Natural killer cell (primary cell): ENCODE measurements at regions not wholly inside any gene's neighbourhood (a gene's known extent, or its start where the extent isn't known, plus 50 kb on each side); places are given as distances from the start of the nearest gene placed in this dataset.

Source experiments
- ATAC-seq, 3 donors: fragments of 150-1000 bp in 2 of 3; fragments of 200-7000 bp in 1 of 3; cut with Tn5 transposase; 1 replicate in 1 of 3; 2 replicates in 2 of 3; pipeline ENCODE4 v1.10.0; 2021; ENCODE audit warnings: mild to moderate bottlenecking in 2 of 3, moderate library complexity in 2 of 3
- DNase-seq, 2 donors: peaks; one replicate each; pipeline versions ENCODE4 v3.0.0 to v3.0.0-alpha.2; 2013 to 2021; ENCODE audit warnings: mixed read lengths in 1 of 2
- H3K27ac ChIP-seq: one replicate; pipeline ENCODE4 v1.5.1; 2013; ENCODE audit warnings: mild to moderate bottlenecking, low read length
- H3K27me3 ChIP-seq: one replicate; pipeline ENCODE4 v1.6.1; 2013; ENCODE audit warnings: low read length; ENCODE audit not compliant: control insufficient read depth, insufficient read depth
- H3K36me3 ChIP-seq: one replicate; pipeline ENCODE4 v1.6.1; 2013; ENCODE audit warnings: low read length; ENCODE audit not compliant: control insufficient read depth, insufficient read depth
- H3K4me1 ChIP-seq: one replicate; pipeline ENCODE4 v1.6.1; 2013; ENCODE audit warnings: low read length; ENCODE audit not compliant: control insufficient read depth, insufficient read depth
- H3K4me3 ChIP-seq: one replicate; pipeline ENCODE4 v1.5.1; 2013; ENCODE audit warnings: low read length
- H3K9me3 ChIP-seq: one replicate; pipeline ENCODE4 v1.6.1; 2013; ENCODE audit warnings: low read length; ENCODE audit not compliant: control insufficient read depth, insufficient read depth
- H3K27ac Mint-ChIP-seq, 2 donors: one replicate each; pipeline ENCODE4 v1.8.0; 2022; ENCODE audit warnings: mild to moderate bottlenecking in 2 of 2, mixed read lengths in 2 of 2, moderate library complexity in 1 of 2
- H3K27me3 Mint-ChIP-seq, 2 donors: one replicate each; pipeline ENCODE4 v1.8.0; 2022; ENCODE audit warnings: low read depth in 2 of 2, mixed read lengths in 2 of 2
- H3K36me3 Mint-ChIP-seq: one replicate; pipeline ENCODE4 v1.8.0; 2022; ENCODE audit warnings: mixed read lengths
- H3K4me1 Mint-ChIP-seq, 2 donors: one replicate each; pipeline ENCODE4 v1.8.0; 2022; ENCODE audit warnings: mixed read lengths in 2 of 2
- H3K4me3 Mint-ChIP-seq: one replicate; pipeline ENCODE4 v1.8.0; 2022; ENCODE audit warnings: mild to moderate bottlenecking, moderate library complexity, mixed read lengths
- H3K9me3 Mint-ChIP-seq, 2 donors: one replicate each; pipeline ENCODE4 v1.8.0; 2022; ENCODE audit warnings: mixed read lengths in 2 of 2
- WGBS: methylation state at CpG from one replicate; pipeline ENCODE4 v1.1.7; 2013; ENCODE audit warnings: missing lambda C conversion rate; ENCODE audit not compliant: insufficient coverage; 5-methylcytosine and 5-hydroxymethylcytosine counted together
- intact Hi-C: fragments of 100-400 bp; cut with micrococcal nuclease; formaldehyde crosslinking; loops from one replicate; pipeline ENCODE4 v1.14.2; 2022
- TF ChIP-seq, protein P1 (sequence below): fragments of 200-600 bp; IDR thresholded peaks from one replicate; pipeline ENCODE4 v1.8.0; 2022; ENCODE audit warnings: antibody characterized with exemption

DNA sequence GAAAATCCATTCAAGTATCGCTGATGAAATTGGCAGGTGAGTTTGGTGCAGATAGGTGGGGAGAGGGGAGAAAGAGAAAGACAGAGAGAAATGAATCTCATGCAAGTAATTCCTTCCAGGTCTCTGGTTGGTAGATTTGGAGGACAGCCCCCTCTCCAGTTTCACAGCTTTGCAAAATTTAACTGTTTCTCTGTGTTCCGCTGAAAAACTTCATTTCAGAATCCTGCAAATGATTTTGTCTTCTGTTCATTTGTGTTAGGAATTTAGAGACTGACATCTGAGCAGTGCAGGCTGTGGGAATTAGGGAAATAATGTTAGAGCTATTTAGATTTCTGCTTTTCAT, 328.5 kb downstream of the FBXW7 start:
- H3K36me3 ChIP-seq = no peaks in the 10 kb centered on the region
- H3K27me3 Mint-ChIP-seq = peaks cover 39 to 42% of the 10 kb centered on the region in 2 donors
- no peaks in the 10 kb centered on the region for H3K4me1 ChIP-seq
- H3K4me3 Mint-ChIP-seq = no peak overlapping the region
- no peak overlapping the region for H3K4me3 ChIP-seq
- TF ChIP-seq, protein P1, sequence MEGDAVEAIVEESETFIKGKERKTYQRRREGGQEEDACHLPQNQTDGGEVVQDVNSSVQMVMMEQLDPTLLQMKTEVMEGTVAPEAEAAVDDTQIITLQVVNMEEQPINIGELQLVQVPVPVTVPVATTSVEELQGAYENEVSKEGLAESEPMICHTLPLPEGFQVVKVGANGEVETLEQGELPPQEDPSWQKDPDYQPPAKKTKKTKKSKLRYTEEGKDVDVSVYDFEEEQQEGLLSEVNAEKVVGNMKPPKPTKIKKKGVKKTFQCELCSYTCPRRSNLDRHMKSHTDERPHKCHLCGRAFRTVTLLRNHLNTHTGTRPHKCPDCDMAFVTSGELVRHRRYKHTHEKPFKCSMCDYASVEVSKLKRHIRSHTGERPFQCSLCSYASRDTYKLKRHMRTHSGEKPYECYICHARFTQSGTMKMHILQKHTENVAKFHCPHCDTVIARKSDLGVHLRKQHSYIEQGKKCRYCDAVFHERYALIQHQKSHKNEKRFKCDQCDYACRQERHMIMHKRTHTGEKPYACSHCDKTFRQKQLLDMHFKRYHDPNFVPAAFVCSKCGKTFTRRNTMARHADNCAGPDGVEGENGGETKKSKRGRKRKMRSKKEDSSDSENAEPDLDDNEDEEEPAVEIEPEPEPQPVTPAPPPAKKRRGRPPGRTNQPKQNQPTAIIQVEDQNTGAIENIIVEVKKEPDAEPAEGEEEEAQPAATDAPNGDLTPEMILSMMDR = no peak
- H3K9me3 Mint-ChIP-seq = no peaks in the 10 kb centered on the region
- H3K27ac Mint-ChIP-seq = no peak overlapping the region
- no peaks in the 10 kb centered on the region for H3K36me3 Mint-ChIP-seq
- H3K9me3 ChIP-seq = no peaks in the 10 kb centered on the region
- ATAC-seq (no peak), DNase-seq (no peak)
- no peak overlapping the region for H3K27ac ChIP-seq
- intact Hi-C loops = no loop called here
- 86% methylated on average over 2 of the region's 2 CpGs for WGBS
- H3K27me3 ChIP-seq = no peaks in the 10 kb centered on the region
- H3K4me1 Mint-ChIP-seq = no peaks in the 10 kb centered on the region

DNA sequence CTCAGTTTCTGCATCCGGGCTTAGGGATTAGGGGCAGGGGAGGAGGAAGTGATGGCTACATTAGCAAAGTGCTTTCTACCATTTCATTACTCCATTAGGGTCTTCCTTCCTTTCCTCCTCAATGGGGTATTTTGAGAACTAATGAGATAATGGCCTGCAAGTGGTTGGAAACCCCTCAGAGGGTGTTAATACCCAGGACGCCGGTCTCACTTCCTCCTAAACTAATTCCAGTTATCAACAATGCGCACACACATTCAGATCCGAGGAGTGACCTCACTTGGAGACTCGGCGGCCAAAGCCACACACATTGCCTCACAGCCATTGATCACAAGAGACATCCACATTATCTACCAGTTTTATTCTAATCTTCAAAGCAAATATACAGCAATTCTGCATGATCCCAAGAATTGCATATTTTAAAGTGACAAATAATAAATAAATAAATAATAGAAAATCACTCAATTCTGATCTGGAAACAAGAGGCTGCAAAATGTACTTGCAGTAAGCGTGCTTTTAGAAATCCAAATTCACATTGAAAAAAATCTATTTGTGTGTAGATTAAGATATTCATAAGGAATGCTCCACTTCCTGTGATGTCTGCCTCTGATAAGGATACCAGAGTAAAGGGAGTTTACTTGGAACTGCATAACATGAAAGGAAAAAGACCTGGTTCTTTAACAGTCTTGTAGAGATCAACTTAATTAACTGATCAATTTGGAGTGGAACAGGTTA, 329.1 kb downstream of the FBXW7 start:
- Mint-ChIP-seq H3K4me1 (no peaks in the 10 kb centered on the region), H3K9me3 (no peaks in the 10 kb centered on the region), H3K4me3 (no peak overlapping the region), H3K27me3 (peaks cover 40 to 41% of the 10 kb centered on the region in 2 donors), H3K36me3 (no peaks in the 10 kb centered on the region), H3K27ac (no peak overlapping the region)
- H3K4me1 ChIP-seq = no peaks in the 10 kb centered on the region
- intact Hi-C loops = no loop called here
- ATAC-seq = no peak
- WGBS = 81% methylated on average over 7 of the region's 8 CpGs
- no peak overlapping the region for H3K27ac ChIP-seq
- TF ChIP-seq, protein P1 = no peak
- DNase-seq = no peak
- H3K4me3 ChIP-seq = no peak overlapping the region
- H3K36me3 ChIP-seq = no peaks in the 10 kb centered on the region
- H3K27me3 ChIP-seq = no peaks in the 10 kb centered on the region
- H3K9me3 ChIP-seq = no peaks in the 10 kb centered on the region

DNA sequence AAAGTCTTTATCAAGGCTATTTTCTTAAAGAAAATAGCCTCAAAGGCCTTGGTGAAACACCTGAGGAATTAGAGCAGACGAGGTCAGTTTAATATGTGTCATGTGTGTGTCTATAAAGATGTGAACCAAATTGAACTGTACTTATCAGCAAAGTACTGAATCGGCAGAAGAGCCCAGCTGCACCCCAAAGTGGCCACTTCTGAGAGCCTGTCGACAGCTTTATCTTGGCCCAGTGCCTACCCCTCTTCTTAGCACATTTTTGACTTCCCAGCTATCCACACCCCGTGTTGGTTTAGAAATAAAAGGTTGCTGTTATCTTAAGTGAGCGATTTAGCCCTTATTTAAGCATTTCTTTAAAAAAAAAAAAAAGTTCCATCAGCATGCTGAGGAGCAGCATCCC, 329.7 kb downstream of the FBXW7 start:
- Mint-ChIP-seq H3K4me3 (no peak overlapping the region), H3K27ac (no peak overlapping the region), H3K4me1 (no peaks in the 10 kb centered on the region), H3K36me3 (no peaks in the 10 kb centered on the region), H3K9me3 (no peaks in the 10 kb centered on the region), H3K27me3 (peaks cover 38 to 40% of the 10 kb centered on the region in 2 donors)
- TF ChIP-seq, protein P1 = no peak
- H3K9me3 ChIP-seq = no peaks in the 10 kb centered on the region
- DNase-seq = no peak
- ATAC-seq = no peak
- intact Hi-C loops = no loop called here
- no peak overlapping the region for H3K27ac ChIP-seq
- no peaks in the 10 kb centered on the region for H3K4me1 ChIP-seq
- no peak overlapping the region for H3K4me3 ChIP-seq
- no peaks in the 10 kb centered on the region for H3K36me3 ChIP-seq
- no peaks in the 10 kb centered on the region for H3K27me3 ChIP-seq
- 61% methylated on average over 5 of the region's 5 CpGs for WGBS

DNA sequence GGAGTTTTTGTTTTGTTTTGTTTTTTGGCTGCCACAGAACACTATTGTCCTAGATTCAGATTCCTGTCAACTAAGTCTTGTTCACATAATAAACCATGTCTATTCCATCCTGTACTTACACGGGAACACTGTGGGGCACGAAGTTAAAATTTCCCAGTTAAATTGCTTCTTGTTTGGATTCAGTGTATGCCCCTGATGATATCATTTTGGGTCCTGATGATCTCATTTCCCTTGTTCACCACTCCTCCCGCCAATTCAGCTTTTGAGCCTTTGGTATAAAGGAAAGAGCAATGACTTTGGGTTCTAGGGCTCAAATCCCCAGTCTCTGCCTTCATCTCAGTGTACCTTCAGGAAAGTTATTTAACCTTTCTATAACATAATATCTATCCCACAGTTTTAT, 333.5 kb downstream of the FBXW7 start:
- H3K4me1 ChIP-seq = no peaks in the 10 kb centered on the region
- Mint-ChIP-seq H3K27ac (no peak overlapping the region), H3K4me3 (no peak overlapping the region), H3K4me1 (peaks cover 0 to 5% of the 10 kb centered on the region in 2 donors), H3K27me3 (peaks cover 21 to 28% of the 10 kb centered on the region in 2 donors), H3K36me3 (no peaks in the 10 kb centered on the region), H3K9me3 (no peaks in the 10 kb centered on the region)
- H3K4me3 ChIP-seq = no peak overlapping the region
- ATAC-seq = no peak
- intact Hi-C loops = no loop called here
- WGBS = 100% methylated on average over 2 of the region's 3 CpGs
- H3K27ac ChIP-seq = no peak overlapping the region
- no peaks in the 10 kb centered on the region for H3K36me3 ChIP-seq
- no peak for DNase-seq
- H3K9me3 ChIP-seq = no peaks in the 10 kb centered on the region
- TF ChIP-seq, protein P1 = no peak
- no peaks in the 10 kb centered on the region for H3K27me3 ChIP-seq
